H1 (cell line): ENCODE measurements at regions not wholly inside any gene's neighbourhood (a gene's known extent, or its start where the extent isn't known, plus 50 kb on each side); places are given as distances from the start of the nearest gene placed in this dataset.

Experiments
- CTCF ChIA-PET: fragments of 300-600 bp; sonication (Branson Sonifier 250); formaldehyde crosslinking; loops from one replicate; lab custom pipeline; 2021; ENCODE audit not compliant: partially characterized antibody; lab: Charles Lee
- POLR2A ChIA-PET: fragments of 300-600 bp; sonication (Branson Sonifier 250); formaldehyde crosslinking; loops from one replicate; lab custom pipeline; 2021; ENCODE audit warnings: inconsistent platforms; ENCODE audit not compliant: partially characterized antibody; lab: Charles Lee
- DNase-seq, 2 experiments: peaks; one replicate each; pipeline versions ENCODE4 v3.0.0 to v3.0.0-alpha.2; 2010 to 2022; ENCODE audit warnings: low spot score in 2 of 2, low read depth in 1 of 2, mixed read lengths in 1 of 2
- FAIRE-seq: peaks from 2 replicates; lab custom pipeline; 2011; peaks lifted over from hg19 to GRCh38; lab: Jason Lieb, UNC
- H2AFZ ChIP-seq: 2 replicates; pipeline ENCODE4 v1.8.1; 2012; ENCODE audit warnings: low read length, inconsistent platforms
- H2AK5ac ChIP-seq: 2 replicates; pipeline ENCODE4 v1.6.1; 2013; ENCODE audit warnings: low read depth, low read length
- H2BK120ac ChIP-seq: replicated peaks from 2 replicates; pipeline ENCODE3; 2013; ENCODE audit warnings: low read depth, low read length, inconsistent platforms
- H2BK12ac ChIP-seq: 2 replicates; pipeline ENCODE4 v1.6.1; 2013; ENCODE audit warnings: low read depth, low read length
- H2BK15ac ChIP-seq: 2 replicates; pipeline ENCODE4 v1.6.1; 2013; ENCODE audit warnings: low read length
- H2BK20ac ChIP-seq: 2 replicates; pipeline ENCODE4 v1.6.1; 2013; ENCODE audit warnings: low read length
- H2BK5ac ChIP-seq: 2 replicates; pipeline ENCODE4 v1.6.1; 2013; ENCODE audit warnings: low read depth, low read length
- H3K14ac ChIP-seq: 2 replicates; pipeline ENCODE4 v1.6.1; 2013; ENCODE audit warnings: inconsistent platforms; ENCODE audit not compliant: insufficient read length
- H3K18ac ChIP-seq: 2 replicates; pipeline ENCODE4 v1.6.1; 2013; ENCODE audit warnings: low read length; ENCODE audit errors: extremely low read depth
- H3K23ac ChIP-seq: 2 replicates; pipeline ENCODE4 v1.6.1; 2013; ENCODE audit warnings: inconsistent platforms; ENCODE audit not compliant: insufficient read length
- H3K23me2 ChIP-seq: 2 replicates; pipeline ENCODE4 v1.6.1; 2013; ENCODE audit warnings: low read depth, low read length
- H3K27ac ChIP-seq: 2 replicates; pipeline ENCODE4 v1.6.1; 2011; ENCODE audit warnings: low read depth, low read length, inconsistent platforms
- H3K27me3 ChIP-seq, 4 experiments: replicated peaks in 1 of 4; 1 replicate in 1 of 4; 2 replicates in 3 of 4; pipeline versions ENCODE4 v1.6.1 to v1.8.1; 2011 to 2013; ENCODE audit warnings: low read length in 3 of 4, mild to moderate bottlenecking in 3 of 4, inconsistent platforms in 2 of 4, mixed read lengths in 2 of 4, moderate library complexity in 1 of 4; ENCODE audit not compliant: control insufficient read depth in 3 of 4, insufficient read depth in 3 of 4; ENCODE audit errors: extremely low read depth in 1 of 4
- H3K36me3 ChIP-seq, 4 experiments: 2 replicates each; pipeline versions ENCODE4 v1.6.1 to v1.8.1; 2011 to 2013; ENCODE audit warnings: mild to moderate bottlenecking in 4 of 4, low read length in 3 of 4, moderate library complexity in 2 of 4, control low read depth in 1 of 4, inconsistent platforms in 1 of 4; ENCODE audit not compliant: insufficient read depth in 4 of 4, control insufficient read depth in 2 of 4
- H3K4ac ChIP-seq: replicated peaks from 2 replicates; pipeline ENCODE3; 2013; ENCODE audit warnings: low read length, low read depth, mixed read lengths, inconsistent platforms; ENCODE audit not compliant: insufficient read length
- H3K4me1 ChIP-seq, 4 experiments: replicated peaks in 1 of 4; 1 replicate in 1 of 4; 2 replicates in 3 of 4; pipeline versions ENCODE4 v1.6.1 to v1.8.1; 2011 to 2013; ENCODE audit warnings: low read length in 3 of 4, inconsistent platforms in 2 of 4, mixed read lengths in 1 of 4; ENCODE audit not compliant: insufficient read depth in 4 of 4, control insufficient read depth in 3 of 4
- H3K4me2 ChIP-seq, 2 experiments: 2 replicates each; pipeline versions ENCODE4 v1.6.1 to v1.8.1; 2011 to 2013; ENCODE audit warnings: low read depth in 2 of 2, low read length in 2 of 2, control low read depth in 1 of 2, inconsistent platforms in 1 of 2, mild to moderate bottlenecking in 1 of 2; ENCODE audit not compliant: insufficient read depth in 1 of 2
- H3K4me3 ChIP-seq, 4 experiments: fragments of 200-600, 300-600 bp in 1 of 4; sonication (generic), shearing (Covaris generic), sonication (Bioruptor Twin) in 1 of 4; 2 replicates each; pipeline versions ENCODE4 v1.5.1 to v1.8.1; 2011 to 2016; ENCODE audit warnings: low read length in 4 of 4, low read depth in 3 of 4, control low read depth in 2 of 4, inconsistent platforms in 2 of 4, mild to moderate bottlenecking in 2 of 4, mixed read lengths in 1 of 4, moderate library complexity in 1 of 4; ENCODE audit not compliant: insufficient read depth in 2 of 4; ENCODE audit errors: extremely low read depth in 1 of 4
- H3K56ac ChIP-seq: replicated peaks from 2 replicates; pipeline ENCODE3; 2013; ENCODE audit warnings: low read depth, mild to moderate bottlenecking, mixed read lengths, low read length, inconsistent platforms; ENCODE audit not compliant: insufficient read length
- H3K79me1 ChIP-seq: 2 replicates; pipeline ENCODE4 v1.6.1; 2013; ENCODE audit warnings: low read depth, low read length, control low read depth
- H3K79me2 ChIP-seq, 2 experiments: 2 replicates each; pipeline versions ENCODE4 v1.6.1 to v1.8.1; 2012 to 2013; ENCODE audit warnings: low read length in 2 of 2, mild to moderate bottlenecking in 2 of 2, inconsistent platforms in 1 of 2; ENCODE audit not compliant: insufficient read depth in 2 of 2, control insufficient read depth in 1 of 2
- H3K9ac ChIP-seq, 4 experiments: replicated peaks in 1 of 4; 1 replicate in 1 of 4; 2 replicates in 3 of 4; pipeline versions ENCODE4 v1.6.1 to v1.8.1; 2011 to 2013; ENCODE audit warnings: low read depth in 3 of 4, low read length in 3 of 4, control low read depth in 2 of 4, mild to moderate bottlenecking in 2 of 4, moderate library complexity in 2 of 4, inconsistent platforms in 1 of 4; ENCODE audit errors: extremely low read depth in 1 of 4
- H3K9me3 ChIP-seq, 2 experiments: 2 replicates each; pipeline versions ENCODE4 v1.6.1 to v1.8.1; 2012 to 2013; ENCODE audit warnings: mild to moderate bottlenecking in 2 of 2, moderate library complexity in 2 of 2, control low read depth in 1 of 2, inconsistent platforms in 1 of 2, low read depth in 1 of 2, low read length in 1 of 2, mixed read lengths in 1 of 2; ENCODE audit not compliant: insufficient read depth in 2 of 2
- H4K20me1 ChIP-seq, 2 experiments: replicated peaks in 1 of 2; 2 replicates each; pipeline versions ENCODE3 to v1.8.1; 2011 to 2013; ENCODE audit warnings: inconsistent platforms in 2 of 2, low read length in 2 of 2, mild to moderate bottlenecking in 1 of 2; ENCODE audit not compliant: insufficient read depth in 2 of 2, control insufficient read depth in 1 of 2
- H4K5ac ChIP-seq: 2 replicates; pipeline ENCODE4 v1.6.1; 2013; ENCODE audit warnings: low read length, low read depth, mixed read lengths, inconsistent platforms; ENCODE audit not compliant: insufficient read length
- H4K8ac ChIP-seq: 2 replicates; pipeline ENCODE4 v1.8.0; 2013; ENCODE audit warnings: mild to moderate bottlenecking, moderate library complexity, low read length, inconsistent platforms; ENCODE audit not compliant: insufficient read depth; ENCODE audit errors: extremely low read depth
- H4K91ac ChIP-seq: replicated peaks from 2 replicates; pipeline ENCODE3; 2013; ENCODE audit warnings: low read length, mixed read lengths, inconsistent platforms; ENCODE audit not compliant: insufficient read length
- POU5F1 ChIP-seq: IDR thresholded peaks from 2 replicates; pipeline ENCODE4 v1.6.1; 2011; ENCODE audit warnings: low read depth, mild to moderate bottlenecking, low read length, moderate library complexity
- TAF7 ChIP-seq: optimal IDR thresholded peaks from 2 replicates; pipeline ENCODE3; 2011; ENCODE audit warnings: low read depth, mild to moderate bottlenecking, inconsistent platforms, low read length, moderate library complexity, borderline replicate concordance
- WGBS, 2 experiments: shearing (Covaris generic) in 1 of 2; methylation state at CpG; one replicate each; pipeline versions ENCODE4 v1.1.6 to v1.1.7; 2013 to 2015; ENCODE audit warnings: low lambda C conversion rate in 2 of 2, mixed read lengths in 2 of 2, inconsistent platforms in 1 of 2, low coverage in 1 of 2, missing lambda C conversion rate in 1 of 2; ENCODE audit not compliant: insufficient replicate concordance in 2 of 2, insufficient coverage in 1 of 2, insufficient read length in 1 of 2; ENCODE audit errors: extremely low coverage in 1 of 2, missing lambda C conversion rate in 1 of 2; 5-methylcytosine and 5-hydroxymethylcytosine counted together

DNA sequence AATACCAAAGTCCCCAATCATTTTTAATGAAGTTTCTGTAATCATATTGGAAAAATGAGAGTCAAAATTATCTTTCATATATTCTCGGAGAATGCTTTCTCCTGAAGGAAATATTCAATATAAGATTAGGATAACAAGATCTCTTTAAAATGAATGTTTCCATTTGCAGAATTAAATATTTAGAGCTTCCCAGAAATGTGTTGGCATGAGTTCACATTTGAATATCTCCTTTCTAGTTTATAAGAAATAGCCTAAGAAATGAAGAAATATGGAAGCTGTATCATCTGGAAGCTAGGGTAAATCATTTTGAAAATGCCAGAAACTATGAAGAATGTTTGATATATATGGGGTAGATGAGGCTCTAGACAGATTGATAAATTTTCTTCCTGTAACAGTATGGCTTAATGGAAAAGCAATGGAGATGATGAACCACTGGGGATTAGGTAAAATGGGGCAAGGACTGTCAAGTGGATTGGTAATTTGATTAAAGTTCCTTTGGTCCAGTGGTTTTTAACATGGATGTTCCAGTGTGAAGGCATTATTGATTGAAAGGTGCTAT, 184.6 kb upstream of the ZNF804A start:
- no peaks in the 10 kb centered on the region for H3K4me1 ChIP-seq
- no peak for DNase-seq
- no peak overlapping the region for H2AK5ac ChIP-seq
- no peak overlapping the region for H3K14ac ChIP-seq
- no peak for FAIRE-seq
- no peaks in the 10 kb centered on the region for H3K27me3 ChIP-seq
- H3K36me3 ChIP-seq = no peaks in the 10 kb centered on the region
- H2BK120ac ChIP-seq = no peak overlapping the region
- no peaks in the 10 kb centered on the region for H3K9me3 ChIP-seq
- H3K56ac ChIP-seq = no peak overlapping the region
- H3K79me2 ChIP-seq = no peaks in the 10 kb centered on the region
- H4K8ac ChIP-seq = no peak overlapping the region
- no peak overlapping the region for H2BK15ac ChIP-seq
- POLR2A ChIA-PET = no interaction called here
- H3K4me2 ChIP-seq = no peak overlapping the region
- no peak overlapping the region for H4K5ac ChIP-seq
- no peak overlapping the region for H3K9ac ChIP-seq
- H3K27ac ChIP-seq = no peak overlapping the region
- CTCF ChIA-PET = no interaction called here
- 96% methylated on average over 1 of the region's 1 CpG; no CpG with 5 or more reads in 1 of the 2 experiments for WGBS, 2 experiments
- no peak overlapping the region for H3K23ac ChIP-seq
- no peaks in the 10 kb centered on the region; the same call in 1 of the 2 replicates for H3K23me2 ChIP-seq
- H4K20me1 ChIP-seq = no peaks in the 10 kb centered on the region
- no peak overlapping the region for H2BK5ac ChIP-seq
- H2BK20ac ChIP-seq = no peak overlapping the region
- no peak overlapping the region for H4K91ac ChIP-seq
- H3K4me3 ChIP-seq = no peak overlapping the region
- H2AFZ ChIP-seq = no peak overlapping the region
- no peaks in the 10 kb centered on the region for H3K79me1 ChIP-seq
- H2BK12ac ChIP-seq = no peak overlapping the region
- no peak overlapping the region for H3K4ac ChIP-seq
- no peak overlapping the region for H3K18ac ChIP-seq
- TF ChIP-seq TAF7 = no peak
- no peak for TF ChIP-seq POU5F1
